ENCODE measurements at regions not wholly inside any gene's neighbourhood (a gene's known extent, or its start where the extent isn't known, plus 50 kb on each side); places are given as distances from the start of the nearest gene placed in this dataset.

DNA sequence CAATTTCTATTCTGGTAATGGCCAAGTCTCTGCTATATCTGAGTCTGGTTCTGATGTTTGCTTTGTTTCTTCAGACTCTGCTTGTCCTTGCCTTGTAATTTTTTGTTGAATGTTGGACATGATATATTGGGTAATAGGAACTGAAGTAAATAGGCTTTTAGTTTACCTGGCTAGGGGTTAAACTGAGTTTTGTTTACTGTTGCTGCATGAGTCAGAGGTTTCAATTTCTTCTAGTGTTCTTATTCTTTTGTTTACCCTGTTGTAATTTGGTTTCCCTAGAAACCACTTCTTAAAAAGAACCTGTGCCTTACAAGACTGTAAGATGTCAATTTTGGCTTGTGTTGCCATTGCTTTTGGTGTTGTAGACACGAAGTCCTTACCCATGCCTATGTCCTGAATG, 285.0 kb upstream of the KCNH7 start:
- H3K27ac Mint-ChIP-seq: no peak overlapping the region
- intact Hi-C loops (cut with micrococcal nuclease): no loop called here
- Histone ChIP-seq H3K27me3 (replicated peaks in 1 of 4; ENCODE audit: control extremely low read depth in 1 of 4, control insufficient read depth in 3 of 4, insufficient read depth in 4 of 4, low read length in 3 of 4) (no peaks in the 10 kb centered on the region), H3K4me1 (ENCODE audit: control insufficient read depth in 2 of 2, insufficient read depth in 2 of 2, low read length in 2 of 2) (no peaks in the 10 kb centered on the region), H3K4me3 (ENCODE audit: control extremely low read depth in 1 of 5, extremely low read depth in 1 of 5, insufficient read depth in 1 of 5, low read depth in 2 of 5, low read length in 4 of 5) (no peak overlapping the region), H3K9ac (ENCODE audit: low read length) (no peak overlapping the region), H3K79me2 (ENCODE audit: control insufficient read depth, insufficient read depth, low read length) (no peaks in the 10 kb centered on the region), H3K9me3 (ENCODE audit: control extremely low read depth in 1 of 3, control insufficient read depth in 2 of 3, insufficient read depth in 1 of 3, low read length in 2 of 3) (no peaks in the 10 kb centered on the region), H3K36me3 (replicated peaks in 1 of 2; ENCODE audit: control extremely low read depth in 1 of 2, control insufficient read depth in 1 of 2, extremely low read depth in 1 of 2, insufficient read depth in 2 of 2, low read length in 1 of 2) (no peaks in the 10 kb centered on the region), H2AFZ (ENCODE audit: insufficient read depth, low read depth, low read length, poor library complexity, severe bottlenecking) (no peak overlapping the region), H3K4me2 (replicated peaks; ENCODE audit: low read depth, low read length, poor library complexity, severe bottlenecking) (no peak overlapping the region), H3K27ac (ENCODE audit: low read length in 2 of 2) (no peak overlapping the region), H4K20me1 (ENCODE audit: control insufficient read depth, insufficient read depth, low read length, poor library complexity, severe bottlenecking) (no peaks in the 10 kb centered on the region)
- no CpG with 5 or more reads among the region's 1 CpG for WGBS (ENCODE audit: insufficient coverage)
- DNase-seq (no peak), ATAC-seq (ENCODE audit: low read depth) (no peak)
- ChIA-PET POLR2A (no interaction called here), CTCF (no interaction called here)
- no peaks in the 10 kb centered on the region for H3K27me3 Mint-ChIP-seq
- no peaks in the 10 kb centered on the region for H3K9me3 Mint-ChIP-seq (ENCODE audit: insufficient read depth)
- H3K4me3 Mint-ChIP-seq: no peak overlapping the region
- H3K4me1 Mint-ChIP-seq: no peaks in the 10 kb centered on the region
- TF ChIP-seq EZH2 (IDR thresholded peaks at IDR 0.05; ENCODE audit: borderline replicate concordance, insufficient read depth, low read depth, low read length, poor library complexity, severe bottlenecking) (no peak), CTCF (IDR thresholded peaks at IDR 0.05) (no peak)

- TF ChIP-seq CTCF (IDR thresholded peaks at IDR 0.05): no peak
- no peak for TF ChIP-seq EZH2 (IDR thresholded peaks at IDR 0.05; ENCODE audit: borderline replicate concordance, insufficient read depth, low read depth, low read length, poor library complexity, severe bottlenecking)
- ChIA-PET CTCF (no interaction called here), POLR2A (no interaction called here)
- no peak overlapping the region for H3K4me3 ChIP-seq (ENCODE audit: control extremely low read depth in 1 of 5, extremely low read depth in 1 of 5, insufficient read depth in 1 of 5, low read depth in 2 of 5, low read length in 4 of 5)
- no peak overlapping the region for H3K4me2 ChIP-seq (replicated peaks; ENCODE audit: low read depth, low read length, poor library complexity, severe bottlenecking)
- Mint-ChIP-seq H3K27ac (no peak overlapping the region), H3K27me3 (no peaks in the 10 kb centered on the region), H3K4me1 (no peaks in the 10 kb centered on the region), H3K9me3 (ENCODE audit: insufficient read depth) (no peaks in the 10 kb centered on the region), H3K4me3 (no peak overlapping the region)
- H3K4me1 ChIP-seq (ENCODE audit: control insufficient read depth in 2 of 2, insufficient read depth in 2 of 2, low read length in 2 of 2): no peaks in the 10 kb centered on the region
- no peak overlapping the region for H3K27ac ChIP-seq (ENCODE audit: low read length in 2 of 2)
- H3K9me3 ChIP-seq (ENCODE audit: control extremely low read depth in 1 of 3, control insufficient read depth in 2 of 3, insufficient read depth in 1 of 3, low read length in 2 of 3): no peaks in the 10 kb centered on the region
- H3K27me3 ChIP-seq (replicated peaks in 1 of 4; ENCODE audit: control extremely low read depth in 1 of 4, control insufficient read depth in 3 of 4, insufficient read depth in 4 of 4, low read length in 3 of 4): no peaks in the 10 kb centered on the region
- no peaks in the 10 kb centered on the region for H3K36me3 ChIP-seq (replicated peaks in 1 of 2; ENCODE audit: control extremely low read depth in 1 of 2, control insufficient read depth in 1 of 2, extremely low read depth in 1 of 2, insufficient read depth in 2 of 2, low read length in 1 of 2)
- no peak overlapping the region for H3K9ac ChIP-seq (ENCODE audit: low read length)
- intact Hi-C loops (cut with micrococcal nuclease): no loop called here
- no peak for DNase-seq
- no peak for ATAC-seq (ENCODE audit: low read depth)
- no peak overlapping the region for H2AFZ ChIP-seq (ENCODE audit: insufficient read depth, low read depth, low read length, poor library complexity, severe bottlenecking)
- H4K20me1 ChIP-seq (ENCODE audit: control insufficient read depth, insufficient read depth, low read length, poor library complexity, severe bottlenecking): no peaks in the 10 kb centered on the region
- H3K79me2 ChIP-seq (ENCODE audit: control insufficient read depth, insufficient read depth, low read length): no peaks in the 10 kb centered on the region
These were observed 283.7 kb upstream of the KCNH7 start for GRCh38 chr2:163122257-163122656.
